Putamen (tissue), 1 donor: ENCODE measurements at regions not wholly inside any gene's neighbourhood (a gene's known extent, or its start where the extent isn't known, plus 50 kb on each side); places are given as distances from the start of the nearest gene placed in this dataset.
"Not testable (repeated sequence)": the region's sequence is repeated elsewhere in the genome, so short reads cannot be mapped to it uniquely, and the experiment has no call there.

Experiments
- DNase-seq: peaks from one replicate; pipeline ENCODE4 v3.0.0-alpha.2; 2016; ENCODE audit warnings: low spot score

DNA sequence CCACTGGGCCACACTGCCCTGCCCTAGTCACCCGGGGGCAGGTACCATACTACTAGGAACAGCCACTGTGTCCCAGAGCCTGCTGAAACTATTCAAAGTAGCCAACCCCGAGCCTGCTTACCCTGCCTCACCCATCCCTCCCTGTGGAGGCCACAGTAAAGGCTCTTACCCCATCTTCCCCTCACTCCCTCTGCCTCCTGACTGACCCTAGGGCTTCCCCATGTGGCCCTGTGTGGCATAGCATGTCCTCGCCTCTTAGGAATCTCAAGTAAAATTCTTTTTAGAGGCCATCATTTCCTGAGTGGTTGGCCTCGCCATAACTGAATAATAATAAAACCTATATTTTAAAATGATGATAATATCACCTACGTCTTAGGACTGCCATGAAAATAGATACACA is 112.2 kb upstream of the SLC6A11 start:
- DNase-seq: no peak

- DNase-seq: no peak
Measured at GRCh38 chr3:10706156-10706739, 109.8 kb upstream of the SLC6A11 start.

DNA sequence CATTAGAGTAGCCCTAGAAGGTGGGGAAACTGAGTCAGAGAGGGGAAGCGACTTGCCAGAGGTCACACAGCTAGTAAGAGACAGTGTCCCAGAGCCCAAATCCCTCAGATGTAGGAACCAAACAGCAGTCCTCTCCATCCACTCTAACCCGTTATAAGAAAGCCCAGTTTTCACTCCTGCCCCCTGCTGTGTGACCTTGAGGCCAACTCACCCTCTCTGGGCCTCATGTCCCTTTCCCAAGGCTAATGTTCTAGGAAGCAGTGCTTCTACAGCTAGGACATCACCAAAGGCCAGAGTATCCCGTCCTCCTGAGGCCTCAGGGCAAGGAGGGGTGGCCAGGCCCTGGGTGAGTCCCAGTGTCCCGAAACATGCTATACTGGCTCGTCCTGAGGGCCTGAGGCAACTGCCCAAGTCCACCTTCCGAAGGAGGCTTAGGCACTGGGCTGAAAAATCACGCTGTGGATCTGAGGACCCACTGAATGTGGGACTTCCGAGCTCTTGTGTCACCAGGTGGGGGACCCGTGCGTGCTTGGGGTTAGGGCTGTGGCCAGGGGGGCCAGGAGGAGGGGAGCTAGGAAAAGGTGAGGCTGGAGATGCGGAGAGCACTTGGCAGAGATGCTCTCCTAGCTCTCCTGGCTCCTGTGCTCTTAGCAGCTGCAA is 109.2 kb upstream of the SLC6A11 start:
- DNase-seq: no peak

DNA sequence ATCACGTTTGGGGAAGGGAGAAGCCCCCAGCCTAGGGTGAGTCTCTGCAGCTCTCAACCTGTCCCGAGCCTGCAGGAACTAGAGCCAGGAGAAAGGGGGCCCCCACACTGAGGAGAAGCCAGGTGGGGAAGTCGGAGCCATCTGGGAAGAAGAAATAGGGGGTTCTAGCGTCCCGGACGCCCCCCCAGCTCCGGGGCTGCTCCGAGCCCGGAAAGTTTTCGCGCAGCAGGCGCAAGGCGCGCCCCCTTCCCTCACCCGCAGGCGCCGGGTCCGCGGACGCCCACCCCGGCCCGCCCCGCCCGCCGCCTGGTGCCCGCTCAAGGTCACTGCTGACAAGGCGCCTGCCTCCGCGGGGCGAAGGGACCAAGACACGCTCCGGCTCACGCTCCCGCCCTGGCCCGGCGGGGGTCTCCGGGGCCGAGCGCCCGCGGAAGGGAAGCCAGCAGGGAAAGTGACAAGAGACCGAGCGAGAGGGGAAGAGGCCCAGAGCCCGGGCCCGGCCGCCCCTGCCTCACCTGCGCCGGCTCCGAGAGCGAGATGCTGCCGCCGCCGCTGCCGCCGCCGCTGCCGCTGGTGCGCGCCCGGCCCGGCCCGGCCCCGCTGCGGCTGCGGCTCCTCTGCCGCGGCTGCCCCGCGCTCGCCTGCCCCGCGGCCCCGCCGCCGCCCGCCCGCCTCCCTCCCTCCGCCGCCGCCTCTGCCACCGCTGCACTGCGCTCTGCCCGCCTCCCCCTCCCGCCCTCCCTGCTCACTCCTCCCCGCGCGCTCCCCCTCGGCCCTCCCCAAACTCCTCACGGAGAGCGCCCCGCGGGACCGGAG is 108.4 kb upstream of the SLC6A11 start:
- DNase-seq: no peak

- DNase-seq: no peak
Measured at GRCh38 chr3:10708216-10708893, 107.7 kb upstream of the SLC6A11 start.

DNA sequence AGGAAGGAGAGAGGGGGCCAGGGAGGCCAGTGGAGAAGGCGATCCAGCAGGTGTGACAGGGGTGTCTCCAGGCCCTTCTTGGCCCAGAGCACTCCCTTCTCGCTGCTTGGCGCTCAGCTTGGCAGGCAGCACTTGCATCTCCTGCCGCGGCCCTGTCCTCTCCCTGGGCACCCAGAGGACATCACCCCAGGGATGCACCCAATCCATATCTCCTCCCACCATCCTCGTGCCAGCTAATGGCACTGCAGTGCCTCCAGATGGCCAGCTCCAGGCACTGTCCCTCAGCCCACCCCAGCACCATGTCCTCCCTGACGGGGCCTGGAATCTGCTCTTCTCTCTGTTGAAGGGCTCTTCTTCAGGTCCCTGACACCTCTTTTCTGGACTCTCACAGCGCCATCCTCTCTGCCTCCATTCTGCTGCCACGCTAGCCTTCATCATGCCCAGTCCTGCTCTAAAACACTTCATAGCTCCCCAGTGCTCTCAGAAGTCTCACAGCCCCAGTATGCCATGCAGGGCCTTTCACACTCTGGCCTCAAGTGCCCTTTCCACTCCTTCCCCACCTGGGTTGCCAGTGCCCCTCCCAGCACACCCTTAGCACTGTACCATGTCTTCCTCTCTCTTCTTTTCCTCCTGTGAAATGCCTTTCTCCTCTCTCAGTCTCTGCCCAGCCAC is 106.8 kb upstream of the SLC6A11 start:
- no peak for DNase-seq

DNA sequence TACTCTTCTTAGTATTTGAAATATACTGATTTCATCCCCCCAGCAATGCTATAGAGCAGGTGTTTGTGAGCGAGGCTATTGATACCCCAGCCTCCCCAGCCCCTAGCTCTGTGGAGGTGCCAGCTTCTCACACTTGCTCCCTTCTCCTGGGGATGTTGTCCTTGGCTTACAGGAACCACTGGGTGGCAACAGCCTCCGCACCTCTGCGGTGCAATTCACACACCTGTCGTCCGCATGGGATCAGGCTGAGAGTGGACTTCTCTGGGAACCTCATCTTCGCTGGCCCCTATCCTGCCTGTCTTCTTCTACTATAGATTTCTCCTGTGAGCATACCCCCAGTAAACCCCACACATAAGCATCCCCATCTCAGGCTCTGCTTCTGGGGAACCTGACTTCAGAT is 103.9 kb upstream of the SLC6A11 start:
- no peak for DNase-seq

- DNase-seq: no peak
Measured at GRCh38 chr3:10713656-10714055, 102.4 kb upstream of the SLC6A11 start.

DNA sequence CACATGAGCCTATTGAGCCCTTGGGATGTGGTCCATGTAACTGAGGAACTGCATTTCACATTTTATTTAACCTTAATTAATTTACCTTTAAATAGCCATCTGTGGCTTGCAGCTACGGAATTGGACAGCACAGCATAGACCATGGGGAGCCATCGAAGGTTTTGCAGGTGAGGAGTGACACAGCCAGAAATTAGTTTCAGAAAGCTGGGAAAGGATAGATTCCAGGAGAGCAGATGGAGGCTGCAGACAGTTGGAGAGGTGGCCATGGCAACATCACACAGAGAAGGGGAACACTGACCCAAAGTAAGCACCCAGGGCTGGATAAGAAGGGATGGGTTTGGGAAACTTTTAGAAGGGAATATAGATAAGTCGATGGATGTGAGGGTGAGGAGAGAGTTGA is 100.1 kb upstream of the SLC6A11 start:
- DNase-seq: no peak

DNA sequence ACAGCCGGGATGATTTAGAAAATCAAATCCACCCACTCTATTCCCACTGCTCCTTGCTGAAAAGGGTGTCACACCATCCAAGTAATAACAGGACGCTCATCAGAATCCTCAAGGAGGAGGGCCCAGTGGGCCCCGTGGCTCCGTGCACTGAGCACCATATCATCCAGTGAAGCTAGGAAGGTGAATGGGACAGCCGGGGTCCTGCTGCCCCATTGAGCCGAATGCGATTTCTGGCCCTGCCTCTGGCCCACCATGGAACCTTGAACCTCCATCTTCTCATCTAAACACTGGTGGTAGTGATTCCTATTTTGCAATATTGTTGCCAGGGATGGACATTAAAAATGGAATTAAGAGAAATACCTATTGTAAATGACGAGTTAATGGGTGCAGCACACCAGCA is 99.1 kb upstream of the SLC6A11 start:
- DNase-seq: no peak

DNA sequence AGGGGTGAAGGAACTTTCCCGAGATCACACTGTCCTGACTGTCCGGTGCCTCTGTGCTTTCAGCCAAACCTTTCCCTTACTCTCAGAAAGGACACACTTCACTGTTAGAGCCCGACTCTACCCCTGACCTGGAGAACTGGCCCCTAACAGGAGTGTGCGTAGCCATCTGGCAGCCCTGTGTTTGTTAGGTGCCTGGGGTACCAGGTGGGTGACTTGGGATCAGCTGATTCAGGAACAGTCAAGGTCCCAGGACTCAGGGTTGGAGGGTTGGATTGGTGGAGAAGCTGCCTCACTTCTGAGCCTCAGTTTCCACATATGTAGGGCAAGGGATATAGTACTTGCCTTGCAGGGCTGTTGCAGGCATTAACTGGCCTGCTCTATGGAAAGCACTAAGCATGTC is 98.3 kb upstream of the SLC6A11 start:
- DNase-seq: no peak

- DNase-seq: no peak
Measured at GRCh38 chr3:10721101-10721500, 94.9 kb upstream of the SLC6A11 start.

- DNase-seq: no peak
Measured at GRCh38 chr3:10722911-10723310, 93.1 kb upstream of the SLC6A11 start.

DNA sequence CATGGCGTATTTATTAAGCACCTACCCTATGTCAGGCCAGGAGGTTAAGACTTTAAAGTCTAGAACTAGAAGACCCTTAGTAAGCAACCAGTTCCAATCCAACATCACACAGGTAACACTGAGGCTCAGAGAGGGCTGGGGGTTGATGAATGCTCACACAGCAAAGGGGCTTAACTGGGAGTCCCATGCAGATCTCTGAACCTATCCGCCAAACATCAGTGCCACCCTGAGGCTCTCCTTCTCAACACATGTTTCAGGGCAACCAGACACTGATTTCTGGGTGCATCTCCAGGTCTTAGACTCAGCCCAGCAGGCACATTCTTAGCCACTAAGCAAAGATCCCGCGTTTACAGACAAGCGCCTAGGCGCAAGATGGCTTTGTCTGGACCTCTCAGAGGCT is 92.0 kb upstream of the SLC6A11 start:
- DNase-seq: no peak

GRCh38 chr3:10725067-10725466 is 91.0 kb upstream of the SLC6A11 start:
- DNase-seq: no peak

GRCh38 chr3:10725846-10726245 is 90.2 kb upstream of the SLC6A11 start:
- DNase-seq: no peak

- no peak for DNase-seq
Measured at GRCh38 chr3:10726787-10727186, 89.2 kb upstream of the SLC6A11 start.

- no peak for DNase-seq
Measured at GRCh38 chr3:10729439-10729838, 86.6 kb upstream of the SLC6A11 start.

DNA sequence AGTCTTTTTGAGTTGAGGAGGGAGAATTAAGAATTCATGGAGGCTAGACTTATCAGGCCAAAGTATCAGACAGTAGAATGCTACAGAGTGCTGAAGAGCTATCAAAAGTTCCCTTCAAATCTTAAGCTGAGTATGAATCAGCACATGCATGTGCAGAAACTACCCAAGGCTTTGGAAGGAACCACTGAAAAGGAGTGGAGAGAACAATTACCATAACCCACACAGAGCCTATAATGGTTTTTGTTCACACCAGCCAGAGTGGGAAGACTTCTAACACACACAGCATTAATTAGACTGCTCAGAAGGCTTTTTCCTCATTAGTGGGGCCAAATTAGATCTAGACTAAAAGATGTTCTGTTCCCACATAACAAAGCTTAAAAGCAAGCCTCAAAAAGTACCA is 83.7 kb upstream of the SLC6A11 start:
- no peak for DNase-seq

DNA sequence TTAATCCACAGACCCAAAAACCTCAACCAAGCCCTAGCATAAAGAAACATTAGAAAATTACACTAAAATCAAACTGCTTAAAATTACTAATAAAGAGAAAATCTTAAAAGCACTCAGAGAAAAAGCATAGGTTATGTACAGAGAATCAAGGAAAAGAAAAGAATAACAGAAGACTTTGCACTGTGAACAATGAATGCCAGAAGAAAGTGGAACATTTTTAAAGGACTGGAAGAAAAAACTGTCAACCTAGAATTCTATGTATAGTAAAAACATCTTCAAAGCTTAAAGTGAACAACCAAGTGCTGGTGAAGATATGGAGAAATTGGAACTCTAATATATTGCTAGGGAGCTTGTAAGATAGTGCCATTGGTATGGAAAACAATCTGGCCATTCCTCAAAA is 82.7 kb upstream of the SLC6A11 start:
- DNase-seq: no peak

DNA sequence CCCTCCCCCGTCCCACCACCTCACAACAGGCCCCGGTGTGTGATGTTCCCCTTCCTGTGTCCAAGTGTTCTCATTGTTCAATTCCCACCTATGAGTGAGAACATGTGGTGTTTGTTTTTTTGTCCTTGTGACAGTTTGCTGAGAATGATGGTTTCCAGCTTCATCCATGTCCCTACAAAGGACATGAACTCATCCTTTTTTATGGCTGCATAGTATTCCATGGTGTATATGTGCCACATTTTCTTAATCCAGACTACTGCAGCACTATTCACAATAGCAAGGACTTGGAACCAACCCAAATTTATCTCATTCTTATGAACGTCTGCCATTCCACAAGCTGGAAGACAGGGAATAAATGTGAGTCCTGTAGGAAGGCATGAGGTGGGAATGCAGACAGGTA is 79.6 kb upstream of the SLC6A11 start:
- DNase-seq: not testable (repeated sequence)

DNA sequence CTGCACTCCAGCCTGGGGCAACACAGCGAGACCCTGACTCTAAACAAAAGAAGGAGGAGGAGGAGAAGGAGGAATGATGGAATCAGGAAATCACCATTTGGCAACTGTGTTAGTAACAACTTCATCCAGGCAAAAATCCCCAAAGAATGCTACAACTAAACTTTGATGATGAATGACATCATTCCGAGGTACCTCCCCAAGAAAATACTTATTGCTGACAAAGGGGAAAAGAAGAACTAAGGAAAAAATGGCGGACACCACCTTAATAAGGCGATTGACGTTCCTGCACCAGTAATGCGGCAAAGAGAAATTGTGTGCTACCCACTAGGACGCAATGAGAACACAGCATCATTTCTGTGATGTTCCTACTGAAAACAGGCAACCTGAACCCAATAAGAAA is 78.2 kb upstream of the SLC6A11 start:
- DNase-seq: no peak
